Activated CD4-positive, alpha-beta T cell treated with anti-CD3 and anti-CD28 coated beads, Interleukin-2, amount 10 ng/mL, durations not matched to agents 24 days and 14 days (primary cell): ENCODE measurements at regions not wholly inside any gene's neighbourhood (a gene's known extent, or its start where the extent isn't known, plus 50 kb on each side); places are given as distances from the start of the nearest gene placed in this dataset.

Experiments used
- DNase-seq: peaks from one replicate; pipeline ENCODE4 v3.0.0; 2022
- H3K27ac Mint-ChIP-seq: one replicate; pipeline ENCODE4 v1.8.0; 2022; ENCODE audit warnings: mild to moderate bottlenecking, mixed read lengths
- H3K27me3 Mint-ChIP-seq: one replicate; pipeline ENCODE4 v1.8.0; 2022; ENCODE audit warnings: mixed read lengths
- H3K36me3 Mint-ChIP-seq: one replicate; pipeline ENCODE4 v1.8.0; 2022; ENCODE audit warnings: low read depth, mild to moderate bottlenecking, mixed read lengths
- H3K4me1 Mint-ChIP-seq: one replicate; pipeline ENCODE4 v1.8.0; 2021; ENCODE audit warnings: mixed read lengths
- H3K4me3 Mint-ChIP-seq: one replicate; pipeline ENCODE4 v1.8.0; 2022; ENCODE audit warnings: mild to moderate bottlenecking, moderate library complexity, mixed read lengths
- H3K9me3 Mint-ChIP-seq: one replicate; pipeline ENCODE4 v1.8.0; 2021; ENCODE audit warnings: mixed read lengths
- intact Hi-C: fragments of 100-400 bp; cut with micrococcal nuclease; formaldehyde crosslinking; loops from one replicate; pipeline ENCODE4 v1.15.1; 2023

- H3K36me3 Mint-ChIP-seq = no peaks in the 10 kb centered on the region
- intact Hi-C loops = loop anchor here (10.0 kb wide), 1 partner anchor 49 kb away; no protein-coding TSS in a partner anchor
- H3K27ac Mint-ChIP-seq = no peak overlapping the region
- peaks cover 31% of the 10 kb centered on the region for H3K27me3 Mint-ChIP-seq
- no peaks in the 10 kb centered on the region for H3K9me3 Mint-ChIP-seq
- H3K4me3 Mint-ChIP-seq = no peak overlapping the region
- DNase-seq = peak; percentile 15
- peaks cover 9% of the 10 kb centered on the region for H3K4me1 Mint-ChIP-seq
These were observed 407.5 kb upstream of the THBS1 start for GRCh38 chr15:39173426-39173825.

- Mint-ChIP-seq H3K4me1 (peaks cover 9% of the 10 kb centered on the region), H3K36me3 (no peaks in the 10 kb centered on the region), H3K9me3 (no peaks in the 10 kb centered on the region), H3K27ac (no peak overlapping the region), H3K27me3 (peaks cover 29% of the 10 kb centered on the region), H3K4me3 (no peak overlapping the region)
- DNase-seq = no peak
- intact Hi-C loops = loop anchor here (10.0 kb wide), 1 partner anchor 50 kb away; no protein-coding TSS in a partner anchor
These were observed 406.5 kb upstream of the THBS1 start for GRCh38 chr15:39174332-39174731.

GRCh38 chr15:39176030-39176429 is 404.8 kb upstream of the THBS1 start:
- no peak for DNase-seq
- no peaks in the 10 kb centered on the region for H3K9me3 Mint-ChIP-seq
- no peak overlapping the region for H3K27ac Mint-ChIP-seq
- intact Hi-C loops = loop anchor here (10.0 kb wide), 1 partner anchor 51 kb away; no protein-coding TSS in a partner anchor
- peaks cover 9% of the 10 kb centered on the region for H3K4me1 Mint-ChIP-seq
- peaks cover 30% of the 10 kb centered on the region for H3K27me3 Mint-ChIP-seq
- no peaks in the 10 kb centered on the region for H3K36me3 Mint-ChIP-seq
- no peak overlapping the region for H3K4me3 Mint-ChIP-seq

GRCh38 chr15:39177561-39177960 is 403.3 kb upstream of the THBS1 start:
- no peaks in the 10 kb centered on the region for H3K9me3 Mint-ChIP-seq
- H3K27ac Mint-ChIP-seq = no peak overlapping the region
- peaks cover 3% of the 10 kb centered on the region for H3K4me1 Mint-ChIP-seq
- H3K27me3 Mint-ChIP-seq = peaks cover 37% of the 10 kb centered on the region
- intact Hi-C loops = loop anchor here (10.0 kb wide), 1 partner anchor 53 kb away; no protein-coding TSS in a partner anchor
- peak; percentile 35 for DNase-seq
- H3K4me3 Mint-ChIP-seq = no peak overlapping the region
- no peaks in the 10 kb centered on the region for H3K36me3 Mint-ChIP-seq

- H3K27ac Mint-ChIP-seq = no peak overlapping the region
These were observed 400.8 kb upstream of the THBS1 start for GRCh38 chr15:39180030-39180429.

GRCh38 chr15:39180483-39180933 is 400.4 kb upstream of the THBS1 start:
- Mint-ChIP-seq H3K9me3 (no peaks in the 10 kb centered on the region), H3K4me1 (no peaks in the 10 kb centered on the region), H3K27ac (no peak overlapping the region), H3K27me3 (peaks cover 30% of the 10 kb centered on the region), H3K4me3 (no peak overlapping the region), H3K36me3 (no peaks in the 10 kb centered on the region)
- DNase-seq = no peak
- intact Hi-C loops = no loop called here

More at GRCh38 chr15:39180030-39180429, 400.8 kb upstream of the THBS1 start:
- H3K9me3 Mint-ChIP-seq = no peaks in the 10 kb centered on the region
- no peak for DNase-seq
- H3K27me3 Mint-ChIP-seq = peaks cover 28% of the 10 kb centered on the region
- no peaks in the 10 kb centered on the region for H3K36me3 Mint-ChIP-seq
- H3K4me3 Mint-ChIP-seq = no peak overlapping the region
- intact Hi-C loops = no loop called here
- no peaks in the 10 kb centered on the region for H3K4me1 Mint-ChIP-seq

GRCh38 chr15:39181056-39181747 is 399.7 kb upstream of the THBS1 start:
- no peaks in the 10 kb centered on the region for H3K9me3 Mint-ChIP-seq
- no peaks in the 10 kb centered on the region for H3K4me1 Mint-ChIP-seq
- no peak overlapping the region for H3K4me3 Mint-ChIP-seq
- H3K27me3 Mint-ChIP-seq = peaks cover 31% of the 10 kb centered on the region
- intact Hi-C loops = no loop called here
- H3K27ac Mint-ChIP-seq = no peak overlapping the region
- DNase-seq = no peak
- no peaks in the 10 kb centered on the region for H3K36me3 Mint-ChIP-seq

- Mint-ChIP-seq H3K27ac (no peak overlapping the region), H3K9me3 (no peaks in the 10 kb centered on the region), H3K36me3 (no peaks in the 10 kb centered on the region), H3K27me3 (peaks cover 36% of the 10 kb centered on the region), H3K4me1 (no peaks in the 10 kb centered on the region), H3K4me3 (no peak overlapping the region)
- intact Hi-C loops = no loop called here
- no peak for DNase-seq
These were observed 398.9 kb upstream of the THBS1 start for GRCh38 chr15:39181940-39182339.

GRCh38 chr15:39183164-39183881 is 397.6 kb upstream of the THBS1 start:
- Mint-ChIP-seq H3K4me3 (no peak overlapping the region), H3K36me3 (no peaks in the 10 kb centered on the region), H3K9me3 (no peaks in the 10 kb centered on the region), H3K4me1 (no peaks in the 10 kb centered on the region), H3K27me3 (peaks cover 37% of the 10 kb centered on the region), H3K27ac (no peak overlapping the region)
- no peak for DNase-seq
- intact Hi-C loops = no loop called here

GRCh38 chr15:39184701-39185390 is 396.0 kb upstream of the THBS1 start:
- intact Hi-C loops = no loop called here

GRCh38 chr15:39188314-39188713 is 392.6 kb upstream of the THBS1 start:
- no peaks in the 10 kb centered on the region for H3K36me3 Mint-ChIP-seq
- peaks cover 21% of the 10 kb centered on the region for H3K27me3 Mint-ChIP-seq
- H3K9me3 Mint-ChIP-seq = no peaks in the 10 kb centered on the region
- no peaks in the 10 kb centered on the region for H3K4me1 Mint-ChIP-seq
- no peak overlapping the region for H3K4me3 Mint-ChIP-seq
- H3K27ac Mint-ChIP-seq = no peak overlapping the region
- no peak for DNase-seq
- intact Hi-C loops = no loop called here

More at GRCh38 chr15:39184701-39185390, 396.0 kb upstream of the THBS1 start:
- H3K27me3 Mint-ChIP-seq = peaks cover 29% of the 10 kb centered on the region
- no peaks in the 10 kb centered on the region for H3K9me3 Mint-ChIP-seq
- no peak overlapping the region for H3K4me3 Mint-ChIP-seq
- no peaks in the 10 kb centered on the region for H3K4me1 Mint-ChIP-seq
- H3K27ac Mint-ChIP-seq = no peak overlapping the region
- no peak for DNase-seq
- no peaks in the 10 kb centered on the region for H3K36me3 Mint-ChIP-seq

GRCh38 chr15:39188930-39189329 is 391.9 kb upstream of the THBS1 start:
- no peak overlapping the region for H3K27ac Mint-ChIP-seq
- no peaks in the 10 kb centered on the region for H3K9me3 Mint-ChIP-seq
- intact Hi-C loops = no loop called here
- DNase-seq = no peak
- peaks cover 26% of the 10 kb centered on the region for H3K27me3 Mint-ChIP-seq
- no peaks in the 10 kb centered on the region for H3K36me3 Mint-ChIP-seq
- no peak overlapping the region for H3K4me3 Mint-ChIP-seq
- no peaks in the 10 kb centered on the region for H3K4me1 Mint-ChIP-seq

GRCh38 chr15:39191871-39192291 is 389.0 kb upstream of the THBS1 start:
- H3K9me3 Mint-ChIP-seq = no peaks in the 10 kb centered on the region
- DNase-seq = no peak
- no peaks in the 10 kb centered on the region for H3K4me1 Mint-ChIP-seq
- no peak overlapping the region for H3K4me3 Mint-ChIP-seq
- intact Hi-C loops = no loop called here
- H3K27me3 Mint-ChIP-seq = peaks cover 17% of the 10 kb centered on the region
- no peak overlapping the region for H3K27ac Mint-ChIP-seq
- no peaks in the 10 kb centered on the region for H3K36me3 Mint-ChIP-seq

GRCh38 chr15:39192351-39192750 is 388.5 kb upstream of the THBS1 start:
- H3K27ac Mint-ChIP-seq = no peak overlapping the region
- H3K9me3 Mint-ChIP-seq = no peaks in the 10 kb centered on the region
- peaks cover 17% of the 10 kb centered on the region for H3K27me3 Mint-ChIP-seq
- H3K36me3 Mint-ChIP-seq = no peaks in the 10 kb centered on the region
- intact Hi-C loops = no loop called here
- DNase-seq = no peak
- no peaks in the 10 kb centered on the region for H3K4me1 Mint-ChIP-seq
- no peak overlapping the region for H3K4me3 Mint-ChIP-seq
